Esophagus (tissue), 2 donors: ENCODE measurements at regions not wholly inside any gene's neighbourhood (a gene's known extent, or its start where the extent isn't known, plus 50 kb on each side); places are given as distances from the start of the nearest gene placed in this dataset.

Experiments
- H3K27ac ChIP-seq, 2 donors: one replicate each; pipeline ENCODE4 v1.5.1; 2013; ENCODE audit warnings: low read depth in 2 of 2, mild to moderate bottlenecking in 2 of 2, inconsistent platforms in 1 of 2, low read length in 1 of 2, moderate library complexity in 1 of 2
- H3K27me3 ChIP-seq, 2 donors: one replicate each; pipeline ENCODE4 v1.6.1; 2013; ENCODE audit warnings: low read length in 2 of 2, control low read depth in 1 of 2, mild to moderate bottlenecking in 1 of 2; ENCODE audit not compliant: insufficient read depth in 2 of 2, control insufficient read depth in 1 of 2
- H3K36me3 ChIP-seq, 2 donors: one replicate each; pipeline ENCODE4 v1.6.1; 2013; ENCODE audit warnings: low read length in 1 of 2; ENCODE audit not compliant: control insufficient read depth in 2 of 2, insufficient read depth in 2 of 2
- H3K4me1 ChIP-seq, 2 donors: one replicate each; pipeline ENCODE4 v1.6.1; 2013; ENCODE audit warnings: low read length in 1 of 2; ENCODE audit not compliant: control insufficient read depth in 2 of 2, insufficient read depth in 2 of 2
- H3K4me3 ChIP-seq, 2 donors: one replicate each; pipeline ENCODE4 v1.5.1; 2013; ENCODE audit warnings: low read length in 2 of 2, mild to moderate bottlenecking in 2 of 2, low read depth in 1 of 2, moderate library complexity in 1 of 2
- H3K9me3 ChIP-seq, 2 donors: one replicate each; pipeline ENCODE4 v1.6.1; 2013; ENCODE audit warnings: mild to moderate bottlenecking in 2 of 2, low read depth in 1 of 2, low read length in 1 of 2, moderate library complexity in 1 of 2; ENCODE audit not compliant: control insufficient read depth in 2 of 2, insufficient read depth in 1 of 2
- WGBS, 2 donors: extraction: QIAGEN DNeasy Blood & Tissue Kit; methylation state at CpG; one replicate each; pipeline ENCODE4 v1.1.7; 2013; 5-methylcytosine and 5-hydroxymethylcytosine counted together
- donor health status: healthy with polysubstance abuse.
- donor health status: Bipolar disorder and iron deficiency.

DNA sequence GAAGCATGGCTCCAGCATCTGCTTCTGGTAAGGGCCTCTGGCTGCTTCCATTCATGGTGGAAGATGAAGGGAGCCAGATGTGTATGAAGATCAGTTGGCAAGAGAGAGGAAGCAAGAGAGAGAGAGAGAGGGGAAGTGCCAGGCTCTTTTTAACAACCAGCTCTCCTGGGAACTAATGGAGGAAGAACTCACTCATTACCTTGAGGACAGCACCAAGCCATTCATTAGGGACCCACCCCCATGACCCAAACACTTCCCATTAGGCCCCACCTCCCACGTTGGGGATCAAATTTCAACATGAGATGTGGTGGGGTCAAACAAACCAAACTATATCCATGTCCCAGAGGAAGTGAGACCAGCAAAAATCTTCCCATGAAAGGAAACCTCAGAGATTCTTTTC lies 124.8 kb upstream of the SIX2 start:
- WGBS, 2 donors: 6 to 18% methylated on average over 1 of the region's 1 CpG
- Histone ChIP-seq H3K27me3 (no peaks in the 10 kb centered on the region), H3K9me3 (no peaks in the 10 kb centered on the region), H3K36me3 (no peaks in the 10 kb centered on the region), H3K4me3 (no peak overlapping the region), H3K27ac (no peak overlapping the region), H3K4me1 (no peaks in the 10 kb centered on the region)

DNA sequence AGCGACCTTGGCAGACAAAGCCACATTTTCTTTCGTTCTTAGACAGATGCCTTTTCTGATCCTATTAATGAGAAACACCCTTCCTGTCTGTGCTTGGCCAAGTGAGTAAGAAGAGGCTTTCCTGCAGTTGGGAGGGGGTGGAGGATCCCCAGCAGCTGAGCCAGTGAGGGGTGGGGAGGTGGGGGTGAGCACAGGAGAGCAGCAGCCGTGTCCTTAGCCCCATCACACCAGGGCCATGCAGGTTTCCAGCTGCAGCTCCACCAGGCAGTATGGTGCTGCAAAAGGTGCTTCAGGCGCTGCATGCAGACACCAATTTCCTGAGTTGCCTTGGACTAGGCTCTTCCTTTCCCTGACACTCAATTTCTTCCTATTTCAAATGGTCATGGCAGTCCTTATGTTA lies 123.3 kb upstream of the SIX2 start:
- Histone ChIP-seq H3K4me3 (no peak overlapping the region), H3K9me3 (no peaks in the 10 kb centered on the region), H3K27ac (no peak overlapping the region), H3K27me3 (no peaks in the 10 kb centered on the region), H3K36me3 (no peaks in the 10 kb centered on the region), H3K4me1 (no peaks in the 10 kb centered on the region)
- 76 to 80% methylated on average over 4 of the region's 4 CpGs for WGBS, 2 donors

DNA sequence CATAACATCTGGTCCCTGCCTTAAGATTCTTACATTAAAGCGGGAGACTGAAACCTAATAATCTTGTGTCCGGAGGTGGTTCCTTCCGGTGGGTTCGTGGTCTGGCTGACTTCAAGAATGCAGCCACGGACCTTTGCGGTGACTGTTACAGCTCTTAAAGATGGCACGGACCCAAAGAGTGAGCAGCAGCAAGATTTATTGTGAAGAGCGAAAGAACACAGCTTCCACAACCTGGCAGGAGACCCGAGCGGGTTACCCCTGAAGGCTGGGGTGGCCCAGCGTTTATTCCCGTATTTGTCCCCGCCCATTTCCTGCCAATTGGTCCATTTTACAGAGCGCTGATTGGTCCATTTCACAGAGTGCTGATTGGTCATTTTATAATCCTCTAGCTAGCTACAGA lies 122.3 kb upstream of the SIX2 start:
- Histone ChIP-seq H3K27me3 (no peaks in the 10 kb centered on the region), H3K9me3 (no peaks in the 10 kb centered on the region), H3K36me3 (no peaks in the 10 kb centered on the region), H3K4me3 (no peak overlapping the region), H3K27ac (no peak overlapping the region), H3K4me1 (no peaks in the 10 kb centered on the region)
- WGBS, 2 donors: 76 to 80% methylated on average over 14 of the region's 14 CpGs

DNA sequence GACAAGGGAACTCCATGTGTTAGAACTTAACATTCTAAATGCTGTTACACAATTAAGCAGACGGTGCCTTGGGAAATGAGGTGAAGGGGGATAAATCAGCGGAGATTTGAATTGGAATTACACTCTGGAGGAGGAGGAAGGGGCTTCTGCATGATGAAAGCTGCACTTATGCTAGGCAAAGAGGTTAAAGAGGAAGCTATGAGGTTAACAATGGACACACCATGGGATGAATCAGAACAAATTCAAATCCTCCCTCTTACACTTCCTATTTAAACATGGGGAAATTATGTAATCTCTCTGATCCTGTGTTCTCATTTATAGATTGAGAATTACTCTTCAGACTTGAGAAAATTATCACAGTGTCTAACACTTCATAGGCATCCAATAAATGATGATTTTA lies 121.5 kb upstream of the SIX2 start:
- WGBS, 2 donors: 80 to 89% methylated on average over 2 of the region's 2 CpGs
- no peaks in the 10 kb centered on the region for H3K4me1 ChIP-seq
- no peaks in the 10 kb centered on the region for H3K9me3 ChIP-seq
- H3K36me3 ChIP-seq: no peaks in the 10 kb centered on the region
- no peaks in the 10 kb centered on the region for H3K27me3 ChIP-seq
- H3K27ac ChIP-seq: no peak overlapping the region
- H3K4me3 ChIP-seq: no peak overlapping the region

DNA sequence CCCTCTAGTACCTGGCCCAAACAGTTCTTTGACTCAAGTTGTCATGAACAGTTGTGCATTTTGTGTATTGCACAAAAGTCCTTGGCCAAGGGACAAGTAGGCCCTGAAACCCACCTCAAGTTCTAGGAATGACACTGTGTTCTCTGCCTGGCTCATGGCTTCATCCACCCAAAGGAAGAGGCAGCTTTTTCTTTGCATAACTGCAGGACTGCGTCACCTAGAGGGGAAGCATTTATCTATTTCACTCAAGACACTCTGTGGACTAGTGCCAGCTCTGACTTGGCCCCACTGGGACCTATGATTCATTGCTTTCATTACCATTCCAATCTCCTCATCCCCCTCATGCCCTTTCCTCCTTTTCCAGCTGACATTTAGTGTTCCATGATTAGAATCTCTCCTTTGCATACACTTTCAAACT lies 119.3 kb upstream of the SIX2 start:
- H3K9me3 ChIP-seq: no peaks in the 10 kb centered on the region
- no peak overlapping the region for H3K27ac ChIP-seq
- no peaks in the 10 kb centered on the region for H3K27me3 ChIP-seq
- 63 to 65% methylated on average over 1 of the region's 1 CpG for WGBS, 2 donors
- H3K4me3 ChIP-seq: no peak overlapping the region
- no peaks in the 10 kb centered on the region for H3K36me3 ChIP-seq
- H3K4me1 ChIP-seq: no peaks in the 10 kb centered on the region

DNA sequence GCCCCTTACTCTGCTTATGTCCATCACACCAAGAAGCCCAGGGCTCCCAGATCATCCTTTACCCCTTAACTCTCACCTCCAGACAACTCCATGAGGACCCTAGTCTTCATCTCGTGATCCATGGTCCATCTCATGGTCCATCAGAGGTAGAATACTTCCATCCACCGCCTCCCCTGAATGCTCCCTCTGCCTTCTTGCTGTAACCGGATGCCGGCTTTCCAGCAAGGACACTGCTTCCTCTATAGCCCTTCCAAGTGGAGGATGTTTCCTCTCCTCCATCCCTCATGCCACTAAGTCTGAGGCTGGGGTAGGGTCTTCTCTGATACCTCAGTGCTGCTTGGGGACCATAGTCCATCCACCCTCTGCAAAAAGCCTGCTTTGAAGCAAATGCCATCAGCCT lies 118.6 kb upstream of the SIX2 start:
- WGBS, 2 donors: 91 to 92% methylated on average over 4 of the region's 4 CpGs
- Histone ChIP-seq H3K4me1 (no peaks in the 10 kb centered on the region), H3K27ac (no peak overlapping the region)

DNA sequence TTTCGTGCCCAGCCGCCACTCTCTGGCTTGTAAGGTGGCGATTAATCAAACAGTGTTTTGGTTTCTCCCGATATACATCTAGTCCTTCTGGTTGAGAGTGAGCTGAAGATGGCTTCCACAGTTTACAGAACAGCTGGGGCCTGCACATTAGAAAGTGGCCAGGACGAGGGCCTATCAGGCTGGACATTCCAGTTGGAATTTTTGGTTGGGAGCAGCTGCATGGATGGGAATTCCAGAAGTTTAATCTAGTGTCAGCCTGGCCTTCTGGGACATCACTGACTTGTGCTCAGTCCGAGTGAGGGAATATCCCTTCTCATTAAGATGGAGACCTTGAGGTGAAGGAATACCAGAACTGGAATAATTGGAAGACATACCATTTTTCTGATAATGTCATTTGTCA lies 118.1 kb upstream of the SIX2 start:
- Histone ChIP-seq H3K27me3 (no peaks in the 10 kb centered on the region), H3K4me1 (no peaks in the 10 kb centered on the region), H3K36me3 (no peaks in the 10 kb centered on the region), H3K9me3 (no peaks in the 10 kb centered on the region), H3K27ac (no peak overlapping the region), H3K4me3 (no peak overlapping the region)
- WGBS, 2 donors: 85 to 87% methylated on average over 6 of the region's 6 CpGs

More for the DNA sequence above, 118.6 kb upstream of the SIX2 start:
- Histone ChIP-seq H3K27me3 (no peaks in the 10 kb centered on the region), H3K9me3 (no peaks in the 10 kb centered on the region), H3K4me3 (no peak overlapping the region), H3K36me3 (no peaks in the 10 kb centered on the region)

DNA sequence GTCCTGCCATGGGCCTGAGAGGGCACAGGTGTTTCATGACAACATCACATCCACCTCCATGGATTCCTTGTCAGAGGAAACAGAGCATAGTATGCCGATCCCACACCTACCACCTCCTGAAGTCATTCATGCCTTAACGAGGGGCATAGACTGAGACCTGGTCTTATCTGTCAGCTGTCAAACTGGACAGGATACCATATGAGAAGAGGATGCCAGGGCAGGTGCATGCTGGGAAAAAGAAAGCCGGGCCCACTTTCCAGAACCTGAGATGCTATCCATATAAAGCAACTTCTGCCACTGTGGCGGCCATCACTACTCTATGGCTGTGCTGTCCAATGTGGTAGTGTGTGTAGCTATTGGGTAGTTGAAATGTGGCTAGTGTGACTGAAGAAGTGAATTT lies 116.0 kb upstream of the SIX2 start:
- Histone ChIP-seq H3K4me3 (no peak overlapping the region), H3K9me3 (no peaks in the 10 kb centered on the region), H3K4me1 (no peaks in the 10 kb centered on the region), H3K27ac (no peak overlapping the region), H3K27me3 (no peaks in the 10 kb centered on the region), H3K36me3 (no peaks in the 10 kb centered on the region)
- WGBS, 2 donors: 86 to 93% methylated on average over 4 of the region's 4 CpGs

DNA sequence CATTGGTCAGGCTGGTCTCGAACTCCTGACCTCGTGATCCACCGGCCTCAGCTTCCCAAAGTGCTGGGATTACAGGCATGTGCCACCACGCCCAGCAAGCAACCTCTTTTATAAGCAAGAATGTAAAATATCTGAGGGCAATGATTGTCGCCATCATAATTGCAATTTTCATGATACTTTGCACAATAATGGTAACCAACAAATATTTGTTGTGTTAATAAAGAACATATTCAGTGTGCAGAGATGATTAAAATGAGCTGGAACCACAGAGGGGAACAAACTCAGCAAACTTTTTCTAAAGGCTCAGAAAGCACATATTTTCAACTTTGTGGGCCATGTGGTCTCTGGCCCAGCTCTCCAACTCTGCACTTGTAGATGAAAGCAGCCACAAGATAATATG lies 115.2 kb upstream of the SIX2 start:
- Histone ChIP-seq H3K4me3 (no peak overlapping the region), H3K27me3 (no peaks in the 10 kb centered on the region), H3K36me3 (no peaks in the 10 kb centered on the region), H3K4me1 (no peaks in the 10 kb centered on the region), H3K9me3 (no peaks in the 10 kb centered on the region), H3K27ac (no peak overlapping the region)
- 91 to 94% methylated on average over 5 of the region's 5 CpGs for WGBS, 2 donors

DNA sequence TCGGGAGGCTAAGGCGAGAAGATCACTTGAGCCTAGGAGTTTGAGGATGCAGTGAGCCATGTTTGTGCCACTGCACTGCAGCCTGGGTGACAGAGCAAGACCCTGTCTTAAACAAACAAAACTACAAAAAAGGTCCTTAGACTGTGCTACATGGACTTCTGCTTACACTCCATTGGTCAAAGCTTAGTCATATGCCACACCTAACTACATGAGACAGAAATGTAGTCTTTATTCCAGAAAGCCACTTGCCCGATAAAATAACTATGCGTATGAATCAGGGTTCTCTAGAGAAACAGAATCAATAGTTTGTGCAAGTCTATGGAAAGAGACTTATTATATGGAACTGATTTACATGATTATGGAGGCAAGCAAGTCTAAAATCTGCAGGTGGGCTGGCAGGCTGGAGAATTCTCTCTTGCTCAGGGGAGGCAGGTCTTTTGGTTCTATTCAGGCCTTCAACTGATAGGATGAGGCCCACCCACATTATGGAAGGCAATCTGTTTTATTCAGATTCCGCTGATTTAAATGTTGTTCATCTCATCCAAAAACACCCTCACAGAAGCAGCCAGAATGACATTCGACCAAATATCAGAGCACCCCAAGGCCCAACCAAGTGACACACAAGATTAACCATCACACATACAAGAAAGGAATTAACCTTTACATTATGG lies 114.4 kb upstream of the SIX2 start:
- H3K4me3 ChIP-seq: no peak overlapping the region
- 85 to 93% methylated on average over 6 of the region's 6 CpGs for WGBS, 2 donors
- no peaks in the 10 kb centered on the region for H3K36me3 ChIP-seq
- no peaks in the 10 kb centered on the region for H3K9me3 ChIP-seq
- no peaks in the 10 kb centered on the region for H3K4me1 ChIP-seq
- no peaks in the 10 kb centered on the region for H3K27me3 ChIP-seq
- no peak overlapping the region for H3K27ac ChIP-seq
